Activated CD8-positive, alpha-beta T cell treated with anti-CD3 and anti-CD28 coated beads for 36 hours (primary cell): ENCODE measurements at regions not wholly inside any gene's neighbourhood (a gene's known extent, or its start where the extent isn't known, plus 50 kb on each side); places are given as distances from the start of the nearest gene placed in this dataset.

ENCODE experiments used
- ATAC-seq: fragments of 200-7000 bp; cut with Tn5 transposase; one replicate; pipeline ENCODE4 v1.10.0; 2021; ENCODE audit warnings: mild to moderate bottlenecking, moderate library complexity
- CTCF ChIA-PET: fragments of 350-600 bp; sonication (Branson Sonifier 250); formaldehyde crosslinking; loops from one replicate; lab custom pipeline; 2021; ENCODE audit warnings: antibody characterized with exemption; lab: Charles Lee
- POLR2A ChIA-PET: fragments of 350-600 bp; sonication (Branson Sonifier 250); formaldehyde crosslinking; loops from one replicate; lab custom pipeline; 2021; ENCODE audit warnings: antibody characterized with exemption; lab: Charles Lee
- DNase-seq: peaks from one replicate; pipeline ENCODE4 v3.0.0-alpha.2; 2020
- H3K27ac Mint-ChIP-seq: one replicate; pipeline ENCODE4 v1.8.0; 2021; ENCODE audit warnings: mild to moderate bottlenecking, mixed read lengths
- H3K27me3 Mint-ChIP-seq: one replicate; pipeline ENCODE4 v1.8.0; 2021; ENCODE audit warnings: mixed read lengths
- H3K36me3 Mint-ChIP-seq: one replicate; pipeline ENCODE4 v1.8.0; 2021; ENCODE audit warnings: low read depth, mixed read lengths
- H3K4me1 Mint-ChIP-seq: one replicate; pipeline ENCODE4 v1.8.0; 2021; ENCODE audit warnings: low read depth, mixed read lengths
- H3K4me3 Mint-ChIP-seq: one replicate; pipeline ENCODE4 v1.8.0; 2021; ENCODE audit warnings: mild to moderate bottlenecking, moderate library complexity, mixed read lengths
- H3K9me3 Mint-ChIP-seq: one replicate; pipeline ENCODE4 v1.8.0; 2021; ENCODE audit warnings: mixed read lengths
- CTCF ChIP-seq: fragments of 200-600 bp; IDR thresholded peaks from one replicate; pipeline ENCODE4 v1.8.0; 2022; ENCODE audit warnings: antibody characterized with exemption, mild to moderate bottlenecking
- intact Hi-C: fragments of 100-400 bp; cut with micrococcal nuclease; formaldehyde crosslinking; loops from one replicate; pipeline ENCODE4 v1.10.0; 2022

DNA sequence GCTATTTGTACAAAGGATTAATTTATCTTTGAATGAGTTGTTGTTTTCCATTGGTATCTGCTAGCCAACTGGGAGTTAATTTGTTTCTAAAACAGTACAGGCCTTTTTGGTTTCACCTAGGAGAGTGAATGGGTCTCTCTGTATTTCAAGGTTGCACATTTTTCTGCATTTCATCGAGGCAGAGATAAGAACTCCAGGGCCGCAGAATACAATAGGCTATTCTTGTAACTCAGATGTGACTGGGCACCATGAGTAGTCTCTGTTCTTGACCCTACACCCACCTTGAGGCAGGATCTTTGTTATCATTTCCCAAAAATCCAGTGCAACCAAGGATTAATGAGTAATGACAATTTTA, 51.7 kb upstream of the OR9Q1 start:
- ATAC-seq = no peak
- CTCF ChIA-PET = no interaction called here
- Mint-ChIP-seq H3K4me1 (no peaks in the 10 kb centered on the region), H3K4me3 (no peak overlapping the region), H3K9me3 (no peaks in the 10 kb centered on the region), H3K36me3 (no peaks in the 10 kb centered on the region), H3K27ac (no peak overlapping the region), H3K27me3 (peaks cover 15% of the 10 kb centered on the region)
- no peak for DNase-seq
- POLR2A ChIA-PET = no interaction called here
- TF ChIP-seq CTCF = no peak
- intact Hi-C loops = no loop called here
